HG02852 (cell line): ENCODE measurements at regions not wholly inside any gene's neighbourhood (a gene's known extent, or its start where the extent isn't known, plus 50 kb on each side); places are given as distances from the start of the nearest gene placed in this dataset.

ENCODE experiments used
- ATAC-seq: cut with Tn5 transposase; IDR thresholded peaks from one replicate; pipeline ENCODE4 v1.9.1; 2021; ENCODE audit warnings: mild to moderate bottlenecking, moderate library complexity; ENCODE audit not compliant: unreplicated experiment

GRCh38 chr3:59311231-59311630 is 261.4 kb upstream of the CFAP20DC start:
- ATAC-seq = no peak

GRCh38 chr3:59310736-59311135 is 260.9 kb upstream of the CFAP20DC start:
- ATAC-seq = no peak

- no peak for ATAC-seq
Observed at GRCh38 chr3:59308684-59309083, 258.9 kb upstream of the CFAP20DC start.

GRCh38 chr3:59308001-59308400 is 258.2 kb upstream of the CFAP20DC start:
- no peak for ATAC-seq

GRCh38 chr3:59306436-59306835 is 256.6 kb upstream of the CFAP20DC start:
- no peak for ATAC-seq

- no peak for ATAC-seq
Observed at GRCh38 chr3:59304296-59304695, 254.5 kb upstream of the CFAP20DC start.

GRCh38 chr3:59303452-59303851 is 253.6 kb upstream of the CFAP20DC start:
- no peak for ATAC-seq

GRCh38 chr3:59302442-59302841 is 252.6 kb upstream of the CFAP20DC start:
- ATAC-seq = no peak

- no peak for ATAC-seq
Observed at GRCh38 chr3:59300733-59301132, 250.9 kb upstream of the CFAP20DC start.

- ATAC-seq = no peak
Observed at GRCh38 chr3:59299561-59299960, 249.7 kb upstream of the CFAP20DC start.

GRCh38 chr3:59290358-59290757 is 240.5 kb upstream of the CFAP20DC start:
- no peak for ATAC-seq

GRCh38 chr3:59289831-59290230 is 240.0 kb upstream of the CFAP20DC start:
- ATAC-seq = no peak

GRCh38 chr3:59288951-59289350 is 239.1 kb upstream of the CFAP20DC start:
- no peak for ATAC-seq

- ATAC-seq = no peak
Observed at GRCh38 chr3:59286791-59287531, 237.1 kb upstream of the CFAP20DC start.

GRCh38 chr3:59285560-59285959 is 235.7 kb upstream of the CFAP20DC start:
- ATAC-seq = no peak

GRCh38 chr3:59284926-59285325 is 235.1 kb upstream of the CFAP20DC start:
- no peak for ATAC-seq

- no peak for ATAC-seq
Observed at GRCh38 chr3:59280113-59280512, 230.3 kb upstream of the CFAP20DC start.

GRCh38 chr3:59277816-59278215 is 228.0 kb upstream of the CFAP20DC start:
- ATAC-seq = no peak

- ATAC-seq = no peak
Observed at GRCh38 chr3:59277201-59277600, 227.4 kb upstream of the CFAP20DC start.

GRCh38 chr3:59273976-59274375 is 224.2 kb upstream of the CFAP20DC start:
- ATAC-seq = no peak

GRCh38 chr3:59271971-59272370 is 222.1 kb upstream of the CFAP20DC start:
- no peak for ATAC-seq

GRCh38 chr3:59270921-59271320 is 221.1 kb upstream of the CFAP20DC start:
- no peak for ATAC-seq

GRCh38 chr3:59270209-59270608 is 220.4 kb upstream of the CFAP20DC start:
- ATAC-seq = no peak
